HFFc6 (cell line): ENCODE measurements at regions not wholly inside any gene's neighbourhood (a gene's known extent, or its start where the extent isn't known, plus 50 kb on each side); places are given as distances from the start of the nearest gene placed in this dataset.

Experiments used
- DNase-seq: peaks from one replicate; pipeline ENCODE4 v3.0.0-alpha.2; 2018
- H3K27ac Mint-ChIP-seq: 2 replicates; pipeline ENCODE4 v1.8.0; 2020; ENCODE audit warnings: mild to moderate bottlenecking, mixed read lengths
- H3K27me3 Mint-ChIP-seq: 2 replicates; pipeline ENCODE4 v1.8.0; 2021; ENCODE audit warnings: mild to moderate bottlenecking, moderate library complexity, mixed read lengths; ENCODE audit not compliant: insufficient read depth
- H3K36me3 Mint-ChIP-seq: 2 replicates; pipeline ENCODE4 v1.8.0; 2021; ENCODE audit warnings: low read depth, mixed read lengths
- H3K4me1 Mint-ChIP-seq: 2 replicates; pipeline ENCODE4 v1.8.0; 2020; ENCODE audit warnings: low read depth, mixed read lengths
- H3K4me3 Mint-ChIP-seq: 2 replicates; pipeline ENCODE4 v1.8.0; 2020; ENCODE audit warnings: mild to moderate bottlenecking, moderate library complexity, mixed read lengths
- H3K9me3 Mint-ChIP-seq: 2 replicates; pipeline ENCODE4 v1.8.0; 2020; ENCODE audit warnings: mild to moderate bottlenecking, mixed read lengths
- CTCF ChIP-seq: fragments of 200-600 bp; sonication (generic); IDR thresholded peaks from 2 replicates; pipeline ENCODE4 v1.5.0; 2021; ENCODE audit warnings: antibody characterized with exemption, mild to moderate bottlenecking

DNA sequence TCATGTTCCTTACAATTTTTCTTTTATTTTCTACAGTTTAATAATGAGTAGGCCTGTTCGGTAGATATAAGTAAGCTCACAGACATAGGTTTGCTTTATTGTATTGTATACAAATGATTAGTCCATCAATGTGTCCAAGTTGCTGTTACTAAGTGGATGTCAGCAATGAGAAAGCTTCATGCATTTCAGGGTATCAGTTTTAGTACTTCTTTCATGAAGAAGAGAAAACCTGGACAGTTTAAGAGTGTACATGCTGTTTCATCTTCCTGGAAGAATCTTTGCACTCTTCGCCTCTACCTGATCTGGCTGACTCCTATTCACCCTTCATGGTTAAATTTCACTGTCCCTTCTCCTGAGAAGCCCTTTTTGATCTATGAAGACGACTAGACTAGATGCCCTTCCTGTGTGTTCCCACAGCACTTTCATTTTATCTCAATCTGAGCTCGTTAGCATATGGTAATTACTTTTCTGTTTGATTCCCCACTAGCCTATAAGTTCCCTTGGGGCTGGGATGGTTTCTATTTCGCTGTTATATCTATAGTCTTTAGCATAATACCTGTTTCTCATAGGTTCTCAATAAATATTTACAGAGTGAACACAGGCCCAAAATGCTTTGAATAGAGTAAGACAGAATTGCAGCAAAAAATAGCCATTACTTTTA lies 70.7 kb downstream of the CETN3 start:
- Mint-ChIP-seq H3K4me3 (no peak overlapping the region), H3K27me3 (no peaks in the 10 kb centered on the region; the same call in 1 of the 2 replicates), H3K4me1 (no peaks in the 10 kb centered on the region), H3K27ac (no peak overlapping the region), H3K9me3 (no peaks in the 10 kb centered on the region), H3K36me3 (no peaks in the 10 kb centered on the region)
- DNase-seq, result no peak
- TF ChIP-seq CTCF, result no peak

- no peaks in the 10 kb centered on the region for H3K36me3 Mint-ChIP-seq
Measured at GRCh38 chr5:90337449-90338052, 72.0 kb downstream of the CETN3 start.

GRCh38 chr5:90336752-90337151 lies 72.8 kb downstream of the CETN3 start:
- no peak for DNase-seq
- H3K27me3 Mint-ChIP-seq, result no peaks in the 10 kb centered on the region; the same call in 1 of the 2 replicates
- H3K27ac Mint-ChIP-seq, result no peak overlapping the region
- no peaks in the 10 kb centered on the region for H3K4me1 Mint-ChIP-seq
- H3K9me3 Mint-ChIP-seq, result peaks cover 4% of the 10 kb centered on the region; the same call in 1 of the 2 replicates
- no peak for TF ChIP-seq CTCF
- no peaks in the 10 kb centered on the region for H3K36me3 Mint-ChIP-seq
- H3K4me3 Mint-ChIP-seq, result no peak overlapping the region

More at GRCh38 chr5:90337449-90338052, 72.0 kb downstream of the CETN3 start:
- DNase-seq, result no peak
- no peaks in the 10 kb centered on the region for H3K4me1 Mint-ChIP-seq
- no peak for TF ChIP-seq CTCF
- H3K27ac Mint-ChIP-seq, result no peak overlapping the region
- no peaks in the 10 kb centered on the region; the same call in 1 of the 2 replicates for H3K27me3 Mint-ChIP-seq
- no peak overlapping the region for H3K4me3 Mint-ChIP-seq
- H3K9me3 Mint-ChIP-seq, result peaks cover under 1% of the 10 kb centered on the region; the same call in 1 of the 2 replicates

GRCh38 chr5:90334741-90335140 lies 74.8 kb downstream of the CETN3 start:
- Mint-ChIP-seq H3K4me3 (no peak overlapping the region), H3K9me3 (peaks cover 8% of the 10 kb centered on the region; the same call in 1 of the 2 replicates), H3K36me3 (no peaks in the 10 kb centered on the region), H3K27me3 (no peaks in the 10 kb centered on the region; the same call in 1 of the 2 replicates), H3K4me1 (no peaks in the 10 kb centered on the region), H3K27ac (no peak overlapping the region)
- TF ChIP-seq CTCF, result no peak
- DNase-seq, result no peak

GRCh38 chr5:90329911-90330310 lies 79.6 kb downstream of the CETN3 start:
- Mint-ChIP-seq H3K27me3 (no peaks in the 10 kb centered on the region), H3K4me3 (no peak overlapping the region), H3K27ac (no peak overlapping the region), H3K4me1 (no peaks in the 10 kb centered on the region), H3K36me3 (no peaks in the 10 kb centered on the region), H3K9me3 (peaks cover 8% of the 10 kb centered on the region)
- TF ChIP-seq CTCF, result no peak
- DNase-seq, result no peak
